Fibroblast of skin of right quadriceps (primary cell): ENCODE measurements at regions not wholly inside any gene's neighbourhood (a gene's known extent, or its start where the extent isn't known, plus 50 kb on each side); places are given as distances from the start of the nearest gene placed in this dataset.

Source experiments
- DNase-seq: peaks from one replicate; pipeline ENCODE4 v3.0.0-alpha.2; 2013

DNA sequence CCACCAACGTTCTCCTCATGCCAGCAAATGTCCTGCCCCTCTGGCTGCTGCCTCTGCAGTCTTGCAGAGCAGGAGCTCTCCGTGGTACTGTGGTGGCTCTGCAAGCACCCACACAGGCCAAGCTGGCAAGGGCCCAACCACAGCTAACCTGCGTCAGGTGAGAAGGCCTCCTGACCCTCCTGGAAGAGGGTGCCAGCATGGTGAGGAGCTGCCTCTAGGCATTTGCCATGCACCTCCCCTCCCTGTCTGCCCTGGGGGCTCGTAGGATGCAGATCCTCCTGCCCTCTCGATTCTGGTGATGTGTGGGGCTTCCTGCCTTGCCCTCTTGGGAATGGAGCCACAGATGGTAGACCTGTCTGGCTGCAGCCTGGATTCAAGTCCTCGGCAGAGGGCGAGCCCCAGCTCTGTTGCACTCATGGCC is 1408.8 kb downstream of the TBC1D22A start:
- DNase-seq: no peak

GRCh38 chr22:48169227-48169626 is 1406.8 kb downstream of the TBC1D22A start:
- no peak for DNase-seq

DNA sequence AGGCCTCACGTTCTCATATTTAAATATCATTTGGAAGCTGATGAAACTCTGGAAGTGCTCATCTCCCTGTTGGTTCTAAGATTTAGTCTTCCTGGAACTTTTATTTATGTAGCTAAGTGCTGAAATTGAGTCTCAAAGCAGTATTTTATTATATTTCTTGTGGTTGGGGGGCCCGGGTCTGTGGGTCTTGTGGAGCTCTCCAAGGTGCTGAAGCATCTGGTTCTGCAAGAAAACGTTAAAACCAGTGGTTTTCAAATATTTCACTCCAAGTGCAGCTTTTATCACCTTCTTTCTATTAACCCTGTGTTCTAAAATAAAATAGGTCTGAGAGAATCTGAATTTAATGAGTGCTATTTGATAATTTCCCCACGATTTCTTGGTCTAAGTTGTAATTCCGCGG is 1404.8 kb downstream of the TBC1D22A start:
- DNase-seq: no peak

DNA sequence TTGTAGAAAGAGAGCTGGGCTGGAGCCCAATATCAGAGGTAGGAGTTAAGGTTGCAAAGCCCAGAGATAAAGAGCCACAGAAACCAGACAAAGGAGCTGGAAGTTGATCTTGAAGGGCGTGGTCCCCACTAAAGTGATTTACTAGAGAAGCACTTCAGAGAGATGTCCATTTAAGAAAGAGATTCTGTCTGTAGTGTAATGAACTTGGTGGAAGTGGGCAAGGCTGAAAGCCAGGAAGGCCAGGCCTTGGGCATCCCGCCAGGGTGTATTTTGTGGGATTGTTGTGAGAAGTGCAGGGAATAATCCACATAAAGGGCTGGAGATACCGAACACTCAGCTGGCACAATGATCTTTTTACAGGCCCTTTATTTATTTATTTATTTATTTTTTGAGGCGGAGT is 1398.8 kb downstream of the TBC1D22A start:
- DNase-seq: no peak

DNA sequence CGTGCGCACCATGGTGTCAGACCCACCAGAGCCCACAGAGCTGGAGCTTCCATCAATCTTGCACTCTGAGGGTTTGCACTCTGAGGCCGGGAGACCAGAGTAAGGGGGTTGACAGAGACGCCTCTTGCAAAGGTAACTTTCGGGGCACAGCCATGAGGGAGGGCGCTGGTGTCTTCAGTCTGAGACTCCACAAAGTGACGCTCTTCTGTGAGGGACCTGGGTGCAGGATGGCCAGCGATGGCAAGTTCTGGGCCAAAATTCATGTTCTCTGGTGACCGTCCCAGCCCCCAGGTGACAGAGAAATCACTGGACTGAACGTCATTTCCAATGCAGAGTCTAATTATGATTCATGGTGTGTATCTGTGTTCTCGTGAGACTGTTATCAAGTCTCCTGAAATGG is 1395.2 kb downstream of the TBC1D22A start:
- no peak for DNase-seq

DNA sequence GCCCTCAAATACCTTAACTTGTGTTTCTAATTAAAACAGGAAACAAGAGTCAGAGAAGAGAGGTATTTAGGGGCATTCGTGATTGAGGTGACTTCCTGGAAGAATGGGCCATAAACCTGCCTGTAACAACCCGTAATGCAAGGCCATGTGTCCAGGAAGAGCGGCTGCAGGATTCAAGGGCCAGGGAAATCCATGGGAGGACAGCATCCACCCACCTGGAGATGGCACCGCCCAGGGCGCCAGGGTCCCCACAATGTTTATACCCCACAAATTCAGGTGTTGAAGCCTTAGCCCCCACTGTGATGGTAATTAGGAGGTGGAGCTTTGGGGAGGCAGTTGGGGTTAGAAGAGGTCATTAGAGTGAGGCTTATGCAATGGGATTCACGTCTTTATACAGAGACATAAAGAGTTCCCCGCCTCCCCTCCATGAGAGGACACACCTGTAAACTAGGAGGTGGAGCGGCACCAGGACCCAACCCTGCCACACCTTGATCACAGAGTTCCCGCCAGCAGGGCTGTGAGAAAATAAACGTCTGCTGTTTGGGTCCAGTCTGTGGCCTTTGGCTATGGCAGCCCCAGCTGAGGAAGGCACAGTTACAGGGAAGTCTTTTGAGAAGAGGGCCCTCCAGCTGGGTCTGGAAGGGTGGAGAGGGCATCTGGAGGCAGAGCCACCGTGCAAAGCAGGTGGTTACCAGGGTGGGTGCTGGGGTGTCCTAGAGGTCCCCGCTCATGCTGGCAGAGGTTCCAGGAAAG is 1394.3 kb downstream of the TBC1D22A start:
- no peak for DNase-seq

- no peak for DNase-seq
These were observed 1393.0 kb downstream of the TBC1D22A start for GRCh38 chr22:48155446-48155845.

DNA sequence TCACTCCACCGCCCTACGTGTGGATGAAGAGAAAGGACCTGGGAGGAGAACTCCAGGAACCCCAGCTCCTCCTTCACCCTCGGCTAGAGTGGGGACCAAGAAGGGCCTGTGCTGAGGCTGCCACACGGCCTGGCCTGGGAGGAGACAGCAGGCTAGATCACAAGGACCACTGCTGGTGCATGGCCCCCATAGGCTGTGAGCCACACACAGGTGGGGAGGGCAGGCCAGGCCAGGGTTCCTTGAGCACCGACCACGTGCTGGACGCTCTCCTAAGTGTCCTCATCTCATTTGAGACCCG is 1392.4 kb downstream of the TBC1D22A start:
- DNase-seq: no peak

DNA sequence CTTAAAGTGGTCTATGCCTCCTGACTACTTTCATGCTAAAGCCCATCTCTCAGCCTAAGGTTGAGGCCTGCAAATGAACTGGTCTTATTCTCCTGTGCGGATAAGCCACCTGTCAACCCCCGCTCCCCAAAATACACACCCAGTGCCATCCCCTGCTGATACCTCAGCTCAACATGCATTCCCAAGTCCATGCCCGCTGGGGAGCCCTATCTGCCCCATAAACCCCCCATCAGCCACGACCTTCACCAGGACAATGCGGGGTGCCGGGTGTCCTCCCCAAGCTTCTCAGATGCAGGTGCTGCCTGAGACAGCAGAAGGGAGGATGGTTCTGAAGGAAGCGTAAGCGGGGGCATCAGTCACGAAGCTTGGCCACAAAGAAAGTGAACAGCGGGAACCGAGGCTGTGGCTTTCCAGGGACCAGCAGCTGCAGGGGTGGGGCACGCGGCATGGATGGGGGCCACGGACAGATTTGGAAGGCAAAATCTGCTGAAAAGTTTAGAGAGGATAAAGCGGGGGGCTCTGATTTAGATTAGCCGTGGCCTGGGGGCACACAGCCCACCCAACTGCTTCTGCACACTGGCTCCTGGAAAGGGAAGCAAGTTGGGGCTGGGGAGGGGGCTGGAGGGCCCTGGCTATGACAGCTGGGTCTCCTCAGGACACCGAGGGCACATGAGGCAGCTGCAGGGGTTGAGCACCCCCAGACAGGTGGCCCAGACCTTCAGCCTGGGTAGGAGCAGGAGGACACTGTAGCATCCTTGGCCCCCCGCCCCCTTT is 1391.9 kb downstream of the TBC1D22A start:
- DNase-seq: no peak

- no peak for DNase-seq
These were observed 1391.3 kb downstream of the TBC1D22A start for GRCh38 chr22:48153726-48154125.

GRCh38 chr22:48152916-48153315 is 1390.5 kb downstream of the TBC1D22A start:
- DNase-seq: no peak

DNA sequence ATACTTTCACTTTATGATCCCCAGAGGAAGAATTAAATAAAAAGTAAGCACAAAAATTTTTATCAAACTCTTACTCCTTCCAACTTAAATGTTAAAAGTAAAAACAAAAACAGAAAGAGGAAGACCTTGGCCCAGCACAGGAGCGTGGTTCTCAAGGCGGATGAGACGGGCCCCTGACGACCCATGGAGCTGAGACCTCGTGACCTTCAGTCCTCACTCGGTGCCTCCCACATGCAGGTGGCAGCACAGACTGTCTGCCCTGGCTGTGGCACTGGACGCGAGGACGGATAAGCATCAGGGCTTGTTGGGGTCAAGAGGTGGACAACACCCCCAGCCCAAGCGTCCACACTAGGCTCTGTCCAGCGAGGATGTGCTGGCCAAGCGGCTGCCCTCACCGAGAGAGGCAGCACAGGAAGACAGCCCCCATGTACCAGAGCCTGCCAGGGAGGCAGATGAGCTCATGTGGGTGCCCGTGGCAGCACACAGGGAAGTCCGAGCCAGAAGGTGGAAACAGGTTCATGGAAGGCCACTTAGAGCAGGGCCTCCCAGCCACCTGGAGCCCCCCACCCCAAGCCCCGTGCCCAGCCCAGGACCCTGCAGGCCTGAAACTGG is 1389.8 kb downstream of the TBC1D22A start:
- no peak for DNase-seq

GRCh38 chr22:48151641-48152040 is 1389.2 kb downstream of the TBC1D22A start:
- DNase-seq: no peak

DNA sequence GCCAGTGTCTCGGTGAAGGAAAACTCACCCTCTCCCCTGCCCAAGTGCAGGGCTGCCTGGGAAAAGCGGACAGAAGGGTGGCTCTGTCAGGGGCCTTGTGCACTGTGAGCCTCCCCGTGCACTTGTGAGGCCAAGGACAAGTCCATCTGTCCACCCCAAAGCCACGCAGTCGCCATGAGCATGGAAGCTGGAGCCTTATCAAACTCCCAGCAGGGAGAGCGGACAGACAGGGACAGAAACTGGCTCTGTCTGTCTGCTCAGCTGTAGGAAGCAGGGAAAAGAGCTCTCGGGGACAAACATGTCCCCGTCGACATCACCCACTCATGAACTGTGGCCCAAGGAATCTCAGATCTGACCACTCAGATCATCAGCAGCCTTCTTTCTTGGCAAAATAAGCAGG is 1385.4 kb downstream of the TBC1D22A start:
- no peak for DNase-seq

DNA sequence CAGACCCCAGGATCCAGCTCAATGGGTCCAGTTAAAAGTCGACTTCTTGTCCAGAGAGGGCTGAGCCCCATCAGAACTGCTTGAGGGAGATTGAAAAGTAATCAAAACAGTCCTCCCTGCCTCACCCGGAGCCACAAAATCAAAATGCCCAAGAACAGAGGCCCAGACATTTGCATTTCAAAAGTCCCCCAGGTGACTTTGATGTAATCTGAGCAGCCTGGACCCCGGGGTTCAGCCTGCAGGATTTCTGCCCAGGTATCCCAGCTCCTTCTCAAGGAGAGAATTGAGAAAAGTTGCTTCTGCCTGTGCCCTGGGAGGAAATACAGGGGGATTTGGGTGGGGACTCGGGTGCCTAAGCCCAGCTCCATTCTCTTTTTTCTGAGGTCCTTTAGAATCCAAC is 1385.0 kb downstream of the TBC1D22A start:
- DNase-seq: no peak

- no peak for DNase-seq
These were observed 1384.0 kb downstream of the TBC1D22A start for GRCh38 chr22:48146426-48146825.

DNA sequence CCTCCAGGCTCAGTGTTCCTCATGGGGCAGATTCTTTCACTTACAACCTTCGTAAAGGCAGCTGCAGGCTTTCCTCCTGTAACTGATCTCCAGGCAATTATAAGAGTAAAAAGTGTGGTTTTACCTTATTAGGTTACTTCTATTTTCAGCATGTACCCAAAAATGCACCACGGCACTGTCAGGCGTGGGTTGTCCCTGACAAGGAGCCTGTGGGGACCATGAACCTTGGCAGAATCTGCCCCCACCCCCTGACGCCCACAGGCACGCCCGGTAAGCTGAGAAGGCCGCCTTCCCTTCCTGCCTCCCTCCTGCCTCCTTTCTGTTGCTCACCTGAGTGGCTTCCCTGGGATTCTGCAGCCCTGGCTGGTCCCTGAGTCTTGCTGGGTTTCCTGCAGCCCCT is 1383.3 kb downstream of the TBC1D22A start:
- no peak for DNase-seq

DNA sequence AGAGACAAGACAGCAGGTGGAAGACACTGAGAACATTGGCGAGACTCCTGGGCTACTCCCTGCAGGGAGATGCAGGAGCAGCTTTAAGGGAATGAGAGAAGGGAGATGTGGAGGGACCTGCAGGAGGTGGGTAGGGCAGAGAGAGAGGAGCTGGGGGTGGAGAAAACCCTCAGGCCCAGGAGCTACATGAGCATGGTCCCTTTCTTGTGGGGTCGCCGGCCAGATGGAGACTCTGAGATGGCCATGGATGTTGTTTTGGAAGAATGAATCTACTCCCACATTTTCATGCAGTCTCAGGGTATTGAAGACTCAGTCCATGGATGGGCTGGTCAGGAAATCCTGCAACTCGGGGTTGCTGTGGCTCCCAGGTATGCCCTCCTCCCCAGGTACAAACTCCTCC is 1381.9 kb downstream of the TBC1D22A start:
- no peak for DNase-seq

DNA sequence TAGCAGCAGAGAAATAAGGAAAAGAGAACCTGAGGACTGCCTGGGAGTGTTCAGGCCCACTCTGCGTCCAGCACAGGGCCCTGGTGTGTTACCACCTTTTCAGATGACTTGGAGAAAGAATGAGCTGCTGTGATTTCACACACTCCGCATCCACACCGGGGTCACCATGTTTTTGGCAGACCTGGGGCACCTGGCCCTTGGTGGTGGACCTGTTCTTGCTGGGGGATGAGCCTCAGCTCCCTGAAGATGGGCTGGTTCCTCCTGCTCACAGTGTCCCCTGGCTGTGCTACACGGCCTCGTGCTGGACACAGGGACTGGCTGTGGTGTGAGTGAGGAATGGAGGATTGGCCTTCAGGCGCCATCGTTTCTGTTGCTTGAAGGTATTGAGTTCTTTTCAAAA is 1381.4 kb downstream of the TBC1D22A start:
- no peak for DNase-seq

DNA sequence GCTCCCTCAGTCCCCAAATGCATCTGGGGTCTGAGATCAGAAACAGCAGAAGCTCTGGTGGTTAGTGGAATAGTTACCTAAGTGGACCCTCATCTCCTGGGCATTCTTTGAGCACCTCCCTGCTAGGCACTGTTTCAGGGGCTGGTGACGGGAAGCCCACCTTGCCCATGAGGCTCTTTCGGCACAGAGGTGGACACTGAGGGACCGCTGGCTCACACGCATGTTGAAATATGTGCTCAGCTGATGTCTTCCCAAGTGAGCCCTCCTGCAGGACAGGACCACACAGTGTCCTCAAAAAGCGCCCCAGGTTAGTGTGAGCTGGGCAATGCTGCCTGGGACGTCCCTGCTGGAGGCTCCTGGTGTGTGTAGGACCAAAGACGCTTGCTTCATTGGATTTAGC is 1379.9 kb downstream of the TBC1D22A start:
- DNase-seq: no peak

- no peak for DNase-seq
These were observed 1378.9 kb downstream of the TBC1D22A start for GRCh38 chr22:48141301-48141700.

- no peak for DNase-seq
These were observed 1377.9 kb downstream of the TBC1D22A start for GRCh38 chr22:48140261-48140813.

- DNase-seq: no peak
These were observed 1377.3 kb downstream of the TBC1D22A start for GRCh38 chr22:48139776-48140175.

DNA sequence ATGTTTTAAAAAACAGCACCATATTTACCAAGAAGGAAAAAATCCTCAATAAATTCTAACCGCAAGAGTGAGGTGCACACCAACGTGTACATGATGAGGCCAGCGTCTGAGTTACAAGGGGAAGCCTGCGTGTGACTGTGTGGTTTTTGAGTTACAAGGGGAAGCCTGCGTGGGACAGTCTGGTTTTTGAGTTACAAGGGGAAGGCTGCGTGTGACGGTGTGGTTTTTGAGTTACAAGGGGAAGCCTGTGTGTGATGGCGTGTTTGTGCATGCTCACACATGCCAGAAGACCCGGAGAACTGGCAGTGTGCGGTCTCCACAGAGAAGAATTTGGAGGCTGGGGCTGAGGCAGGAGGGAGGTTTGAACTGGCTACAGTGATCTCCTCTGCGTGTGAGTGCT is 1376.4 kb downstream of the TBC1D22A start:
- DNase-seq: no peak
